SK-N-SH treated with all-trans-retinoic acid at 6 μM for 48 hours (cell line): ENCODE measurements at regions not wholly inside any gene's neighbourhood (a gene's known extent, or its start where the extent isn't known, plus 50 kb on each side); places are given as distances from the start of the nearest gene placed in this dataset.

Experiments
- ATAC-seq: fragments of 200-7000 bp; cut with Tn5 transposase; 3 replicates; pipeline ENCODE4 v1.9.1; 2020; ENCODE audit warnings: mild to moderate bottlenecking, moderate library complexity
- ARNTL ChIP-seq: fragments of 450-650 bp; formaldehyde crosslinking; IDR thresholded peaks from 2 replicates; pipeline ENCODE4 v1.5.0; 2020; ENCODE audit warnings: low read depth, mild to moderate bottlenecking, moderate library complexity, borderline replicate concordance
- BACH2 ChIP-seq: fragments of 250-450 bp; sonication (Bioruptor Pico); IDR thresholded peaks from 2 replicates; pipeline ENCODE4 v1.9.0; 2021; ENCODE audit warnings: mild to moderate bottlenecking, borderline replicate concordance
- CSDC2 ChIP-seq: fragments of 250-450 bp; sonication (Bioruptor Pico); IDR thresholded peaks from 2 replicates; pipeline ENCODE4 v1.5.0; 2020; ENCODE audit warnings: mild to moderate bottlenecking, moderate library complexity
- ESRRG ChIP-seq: fragments of 250-450 bp; sonication (Bioruptor Pico); IDR thresholded peaks from 2 replicates; pipeline ENCODE4 v1.6.1; 2021; ENCODE audit warnings: mild to moderate bottlenecking
- GLIS3 ChIP-seq: fragments of 250-450 bp; sonication (Bioruptor Pico); IDR thresholded peaks from 2 replicates; pipeline ENCODE4 v1.5.0; 2020; ENCODE audit warnings: mild to moderate bottlenecking, moderate library complexity
- ISL1 ChIP-seq: fragments of 250-450 bp; sonication (Bioruptor Pico); IDR thresholded peaks from 2 replicates; pipeline ENCODE4 v2.1.2; 2022; ENCODE audit warnings: mild to moderate bottlenecking, moderate library complexity
- OSR1 ChIP-seq: fragments of 250-450 bp; sonication (Bioruptor Pico); IDR thresholded peaks from 2 replicates; pipeline ENCODE4 v1.8.0; 2022; ENCODE audit warnings: moderate library complexity, mild to moderate bottlenecking, inconsistent platforms
- PATZ1 ChIP-seq: fragments of 250-450 bp; sonication (Bioruptor Pico); IDR thresholded peaks from 2 replicates; pipeline ENCODE4 v1.8.0; 2020; ENCODE audit warnings: mild to moderate bottlenecking, moderate library complexity, borderline replicate concordance
- PPARA ChIP-seq: fragments of 250-450 bp; sonication (Bioruptor Pico); IDR thresholded peaks from 2 replicates; pipeline ENCODE4 v1.5.0; 2020; ENCODE audit warnings: mild to moderate bottlenecking, borderline replicate concordance
- RARB ChIP-seq: fragments of 250-450 bp; sonication (Bioruptor Pico); IDR thresholded peaks from 2 replicates; pipeline ENCODE4 v1.8.0; 2021; ENCODE audit warnings: mild to moderate bottlenecking, moderate library complexity
- SNAI2 ChIP-seq: fragments of 250-450 bp; sonication (Bioruptor Pico); IDR thresholded peaks from 2 replicates; pipeline ENCODE4 v1.5.0; 2020; ENCODE audit warnings: mild to moderate bottlenecking, moderate library complexity
- TCF4 ChIP-seq: fragments of 250-450 bp; sonication (Bioruptor Pico); IDR thresholded peaks from 2 replicates; pipeline ENCODE4 v1.8.0; 2021; ENCODE audit warnings: mild to moderate bottlenecking, moderate library complexity, borderline replicate concordance
- TOX ChIP-seq: fragments of 250-450 bp; sonication (Bioruptor Pico); IDR thresholded peaks from 2 replicates; pipeline ENCODE4 v1.8.0; 2021; ENCODE audit warnings: mild to moderate bottlenecking, moderate library complexity, borderline replicate concordance
- ZC3H10 ChIP-seq: fragments of 250-450 bp; sonication (Bioruptor Pico); IDR thresholded peaks from 2 replicates; pipeline ENCODE4 v1.5.1; 2021; ENCODE audit warnings: mild to moderate bottlenecking, moderate library complexity
- ZFP3 ChIP-seq: fragments of 250-450 bp; sonication (Bioruptor Pico); IDR thresholded peaks from 2 replicates; pipeline ENCODE4 v1.5.0; 2020; ENCODE audit warnings: mild to moderate bottlenecking, moderate library complexity
- ZFP30 ChIP-seq: fragments of 450-650 bp; formaldehyde crosslinking; IDR thresholded peaks from 2 replicates; pipeline ENCODE4 v1.5.0; 2022; ENCODE audit warnings: mild to moderate bottlenecking, moderate library complexity
- ZNF565 ChIP-seq: fragments of 450-650 bp; formaldehyde crosslinking; conservative IDR thresholded peaks from 2 replicates; pipeline ENCODE4 v1.5.0; 2020; ENCODE audit warnings: low read depth, mild to moderate bottlenecking, moderate library complexity
- ZNF70 ChIP-seq: fragments of 450-650 bp; formaldehyde crosslinking; IDR thresholded peaks from 2 replicates; pipeline ENCODE4 v1.5.0; 2020; ENCODE audit warnings: mild to moderate bottlenecking, moderate library complexity
- ZNF8 ChIP-seq: fragments of 450-650 bp; formaldehyde crosslinking; IDR thresholded peaks from 2 replicates; pipeline ENCODE4 v1.5.0; 2020; ENCODE audit warnings: mild to moderate bottlenecking, moderate library complexity
- TF ChIP-seq, protein P1 (sequence below): fragments of 250-450 bp; sonication (Bioruptor Pico); IDR thresholded peaks from 2 replicates; pipeline ENCODE4 v1.8.0; 2021; ENCODE audit warnings: low read depth, mild to moderate bottlenecking, moderate library complexity, borderline replicate concordance
- TF ChIP-seq, protein P2 (sequence below): fragments of 250-450 bp; sonication (Bioruptor Pico); IDR thresholded peaks from 2 replicates; pipeline ENCODE4 v1.5.0; 2020; ENCODE audit warnings: mild to moderate bottlenecking, moderate library complexity

DNA sequence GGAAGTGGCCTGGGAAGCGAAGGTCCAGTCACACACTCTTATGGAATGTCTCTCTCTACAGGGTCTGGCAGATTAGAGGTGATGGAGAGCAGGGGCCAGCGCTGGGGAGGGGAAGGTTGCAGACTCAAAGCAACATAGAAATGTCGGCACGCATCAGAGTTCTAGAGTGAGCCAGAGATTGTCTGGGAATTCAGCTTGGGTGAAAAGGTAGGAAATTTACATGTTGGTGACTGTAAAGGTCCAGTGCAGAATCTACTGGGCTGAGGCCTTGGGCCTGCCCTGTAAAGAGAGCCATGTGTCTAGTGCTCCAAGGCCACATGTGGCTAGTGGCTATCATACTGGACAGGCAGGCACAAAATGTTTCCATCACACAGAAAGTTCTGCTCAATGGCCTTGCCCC is 80.8 kb downstream of the FOXA2 start (continued):
- TF ChIP-seq, protein P1, sequence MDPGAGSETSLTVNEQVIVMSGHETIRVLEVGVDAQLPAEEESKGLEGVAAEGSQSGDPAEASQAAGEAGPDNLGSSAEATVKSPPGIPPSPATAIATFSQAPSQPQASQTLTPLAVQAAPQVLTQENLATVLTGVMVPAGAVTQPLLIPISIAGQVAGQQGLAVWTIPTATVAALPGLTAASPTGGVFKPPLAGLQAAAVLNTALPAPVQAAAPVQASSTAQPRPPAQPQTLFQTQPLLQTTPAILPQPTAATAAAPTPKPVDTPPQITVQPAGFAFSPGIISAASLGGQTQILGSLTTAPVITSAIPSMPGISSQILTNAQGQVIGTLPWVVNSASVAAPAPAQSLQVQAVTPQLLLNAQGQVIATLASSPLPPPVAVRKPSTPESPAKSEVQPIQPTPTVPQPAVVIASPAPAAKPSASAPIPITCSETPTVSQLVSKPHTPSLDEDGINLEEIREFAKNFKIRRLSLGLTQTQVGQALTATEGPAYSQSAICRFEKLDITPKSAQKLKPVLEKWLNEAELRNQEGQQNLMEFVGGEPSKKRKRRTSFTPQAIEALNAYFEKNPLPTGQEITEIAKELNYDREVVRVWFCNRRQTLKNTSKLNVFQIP (CRISPR knock-in tag), result no peak
- TF ChIP-seq RARB (CRISPR knock-in tag), result no peak

DNA sequence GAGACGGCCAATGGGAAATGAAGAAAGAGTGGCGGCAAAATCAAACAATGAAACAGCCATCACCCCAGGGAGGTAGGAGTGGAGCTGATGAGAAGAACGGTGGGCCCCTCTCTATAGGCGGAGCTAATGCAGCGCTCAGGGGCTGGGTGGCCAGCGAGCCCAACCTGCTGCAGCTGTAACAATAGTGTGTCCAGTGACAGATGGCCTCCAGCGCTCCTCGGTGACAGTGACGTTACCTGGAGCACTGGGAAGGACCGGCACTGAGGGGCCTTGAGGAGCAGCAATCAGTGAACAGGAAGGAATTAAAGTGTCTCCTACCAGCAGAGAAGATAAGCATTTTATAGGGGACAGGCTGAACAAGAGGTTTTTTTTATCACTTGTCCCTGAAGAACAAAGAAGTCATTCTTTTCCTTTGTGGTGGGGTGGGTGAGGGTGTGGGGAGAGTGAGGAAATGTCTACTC is 81.6 kb downstream of the FOXA2 start:
- TF ChIP-seq TOX (CRISPR knock-in tag) (no peak), PPARA (no peak), ESRRG (CRISPR knock-in tag) (no peak), BACH2 (CRISPR knock-in tag) (no peak), GLIS3 (CRISPR knock-in tag) (no peak), OSR1 (no peak), ZC3H10 (no peak), SNAI2 (CRISPR knock-in tag) (no peak), ARNTL (CRISPR knock-in tag) (no peak), ZNF565 (CRISPR knock-in tag) (no peak), ZNF70 (no peak), ZFP30 (CRISPR knock-in tag) (no peak), ISL1 (no peak), ZFP3 (CRISPR knock-in tag) (no peak), CSDC2 (CRISPR knock-in tag) (no peak), TCF4 (CRISPR knock-in tag) (no peak), RARB (CRISPR knock-in tag) (no peak)
- TF ChIP-seq, protein P1 (CRISPR knock-in tag), result no peak
- TF ChIP-seq, protein P2, sequence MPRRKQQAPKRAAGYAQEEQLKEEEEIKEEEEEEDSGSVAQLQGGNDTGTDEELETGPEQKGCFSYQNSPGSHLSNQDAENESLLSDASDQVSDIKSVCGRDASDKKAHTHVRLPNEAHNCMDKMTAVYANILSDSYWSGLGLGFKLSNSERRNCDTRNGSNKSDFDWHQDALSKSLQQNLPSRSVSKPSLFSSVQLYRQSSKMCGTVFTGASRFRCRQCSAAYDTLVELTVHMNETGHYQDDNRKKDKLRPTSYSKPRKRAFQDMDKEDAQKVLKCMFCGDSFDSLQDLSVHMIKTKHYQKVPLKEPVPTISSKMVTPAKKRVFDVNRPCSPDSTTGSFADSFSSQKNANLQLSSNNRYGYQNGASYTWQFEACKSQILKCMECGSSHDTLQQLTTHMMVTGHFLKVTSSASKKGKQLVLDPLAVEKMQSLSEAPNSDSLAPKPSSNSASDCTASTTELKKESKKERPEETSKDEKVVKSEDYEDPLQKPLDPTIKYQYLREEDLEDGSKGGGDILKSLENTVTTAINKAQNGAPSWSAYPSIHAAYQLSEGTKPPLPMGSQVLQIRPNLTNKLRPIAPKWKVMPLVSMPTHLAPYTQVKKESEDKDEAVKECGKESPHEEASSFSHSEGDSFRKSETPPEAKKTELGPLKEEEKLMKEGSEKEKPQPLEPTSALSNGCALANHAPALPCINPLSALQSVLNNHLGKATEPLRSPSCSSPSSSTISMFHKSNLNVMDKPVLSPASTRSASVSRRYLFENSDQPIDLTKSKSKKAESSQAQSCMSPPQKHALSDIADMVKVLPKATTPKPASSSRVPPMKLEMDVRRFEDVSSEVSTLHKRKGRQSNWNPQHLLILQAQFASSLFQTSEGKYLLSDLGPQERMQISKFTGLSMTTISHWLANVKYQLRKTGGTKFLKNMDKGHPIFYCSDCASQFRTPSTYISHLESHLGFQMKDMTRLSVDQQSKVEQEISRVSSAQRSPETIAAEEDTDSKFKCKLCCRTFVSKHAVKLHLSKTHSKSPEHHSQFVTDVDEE (CRISPR knock-in tag), result no peak
- ATAC-seq, result no peak

DNA sequence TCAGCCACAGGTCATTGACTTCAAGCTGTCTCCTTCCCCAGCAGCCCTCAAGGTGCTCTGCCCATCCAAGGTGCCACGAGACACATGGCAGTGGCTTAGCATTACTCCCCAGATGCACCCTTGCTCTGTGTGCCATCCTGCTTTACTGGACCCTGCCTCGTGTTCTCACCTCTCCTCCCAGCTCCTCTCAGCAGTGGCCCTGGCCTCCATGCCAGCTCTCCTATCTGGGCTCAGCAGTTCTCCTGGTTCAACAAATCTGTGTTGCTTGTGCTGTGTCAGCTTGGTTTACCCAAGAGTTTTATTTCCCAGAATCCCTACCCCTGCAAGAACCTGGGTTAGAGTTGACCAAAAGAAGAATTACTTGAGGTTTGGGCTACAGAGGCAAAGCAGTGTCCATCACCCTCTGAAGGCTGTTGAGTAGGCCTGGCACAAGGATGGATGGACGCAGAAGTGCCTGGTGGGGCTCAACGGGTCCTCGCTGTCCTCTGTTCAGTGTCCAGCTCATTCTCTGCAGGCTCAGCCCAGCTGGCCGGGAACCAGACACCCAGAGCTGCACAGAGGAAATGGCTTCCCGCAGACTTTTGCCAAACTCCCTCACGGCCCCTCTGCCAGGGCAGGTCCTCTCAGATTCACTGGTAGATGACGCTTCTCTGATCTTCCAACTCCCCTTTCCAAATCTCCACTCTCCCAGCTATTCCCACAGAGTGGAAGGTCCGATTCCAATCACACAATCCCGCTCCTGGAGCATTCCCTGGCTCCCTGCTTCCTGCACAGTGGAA is 82.6 kb downstream of the FOXA2 start:
- no peak for ATAC-seq
- TF ChIP-seq PATZ1 (CRISPR knock-in tag), result no peak
- TF ChIP-seq ZNF70, result no peak
- no peak for TF ChIP-seq ARNTL (CRISPR knock-in tag)
- no peak for TF ChIP-seq TOX (CRISPR knock-in tag)
- TF ChIP-seq BACH2 (CRISPR knock-in tag), result no peak
- TF ChIP-seq ZC3H10, result no peak
- TF ChIP-seq ZFP30 (CRISPR knock-in tag), result no peak
- TF ChIP-seq RARB (CRISPR knock-in tag), result no peak

- ATAC-seq, result no peak
- TF ChIP-seq, protein P2 (CRISPR knock-in tag), result no peak
- TF ChIP-seq ZNF70 (no peak), ZNF8 (CRISPR knock-in tag) (no peak), RARB (CRISPR knock-in tag) (no peak), ARNTL (CRISPR knock-in tag) (no peak), BACH2 (CRISPR knock-in tag) (no peak), CSDC2 (CRISPR knock-in tag) (no peak), SNAI2 (CRISPR knock-in tag) (no peak), TOX (CRISPR knock-in tag) (no peak), TCF4 (CRISPR knock-in tag) (no peak), PPARA (no peak), PATZ1 (CRISPR knock-in tag) (no peak), ZFP3 (CRISPR knock-in tag) (no peak), ZFP30 (CRISPR knock-in tag) (no peak), OSR1 (no peak)
Measured at GRCh38 chr20:22501034-22501433, 83.3 kb downstream of the FOXA2 start.
